NCI-H187 (cell line): ENCODE measurements at regions not wholly inside any gene's neighbourhood (a gene's known extent, or its start where the extent isn't known, plus 50 kb on each side); places are given as distances from the start of the nearest gene placed in this dataset.

Experiments
- DNase-seq, 2 experiments: peaks; one replicate each; lab custom pipeline; 2025; lab: John Stamatoyannopoulos, UW

GRCh38 chr5:143561219-143561618 lies 157.7 kb upstream of the NR3C1 start:
- no peak for DNase-seq

- no peak for DNase-seq
Measured at GRCh38 chr5:143560378-143560777, 156.9 kb upstream of the NR3C1 start.

DNA sequence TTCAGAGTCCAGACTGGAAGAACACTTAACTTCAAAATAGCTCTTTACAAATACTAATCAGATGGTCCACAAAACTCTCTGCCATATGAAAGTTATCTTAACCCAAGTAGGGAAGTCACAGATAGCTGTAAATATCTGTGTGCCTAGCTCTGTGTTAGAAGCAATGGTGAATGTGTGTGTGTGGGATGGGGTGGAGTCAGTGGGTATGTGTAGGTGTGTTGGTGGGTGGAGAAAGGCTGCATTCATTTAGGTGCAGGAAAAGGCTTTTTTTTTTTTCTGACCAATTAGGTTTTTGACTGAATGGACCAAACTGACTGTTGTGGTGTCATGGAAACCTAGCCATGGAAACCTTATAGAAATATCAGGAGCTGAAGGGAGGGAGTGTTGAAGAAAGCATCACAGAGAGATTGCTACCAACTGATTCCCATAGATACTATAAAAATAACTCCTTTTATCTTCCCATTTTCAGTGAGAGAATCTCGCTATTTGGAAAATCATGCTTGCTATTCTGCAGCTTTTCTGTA lies 156.2 kb upstream of the NR3C1 start:
- DNase-seq, result no peak

- DNase-seq, result no peak
Measured at GRCh38 chr5:143558048-143558447, 154.6 kb upstream of the NR3C1 start.

DNA sequence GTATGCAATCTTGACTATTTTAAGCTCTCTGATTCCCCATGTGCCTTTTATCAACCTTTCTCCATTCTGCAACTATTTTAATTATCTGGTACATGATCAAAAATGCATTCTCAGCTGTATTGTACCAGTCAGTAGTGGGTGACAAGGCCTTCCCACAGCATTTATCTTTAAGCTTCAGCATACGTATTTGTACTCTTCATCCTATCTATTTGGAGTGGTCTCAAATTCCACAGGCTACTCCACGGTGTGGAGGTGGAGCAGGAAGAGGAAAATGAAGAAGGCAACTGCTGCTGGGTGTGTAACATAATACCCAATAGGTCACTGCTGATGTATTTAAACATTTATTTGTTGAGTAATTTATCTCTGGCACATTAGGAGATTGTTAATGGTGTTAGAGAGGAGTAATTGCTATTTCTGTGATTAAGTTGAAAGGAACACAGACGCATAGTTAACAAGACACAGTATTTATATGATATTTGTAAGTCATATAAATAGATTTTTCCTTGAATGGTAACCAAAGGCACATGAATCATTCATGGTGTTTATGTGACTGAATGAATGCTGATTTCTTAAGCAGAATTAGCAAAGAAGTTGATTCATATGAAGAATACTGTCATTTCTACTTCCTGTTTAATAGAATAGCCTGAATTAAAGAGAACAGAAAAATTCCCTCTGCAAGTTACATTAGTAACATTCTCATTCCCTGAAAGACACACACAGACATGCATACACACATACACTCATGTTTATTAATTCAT lies 153.8 kb upstream of the NR3C1 start:
- DNase-seq, result no peak

GRCh38 chr5:143554918-143555477 lies 151.5 kb upstream of the NR3C1 start:
- DNase-seq, result no peak

GRCh38 chr5:143554187-143554717 lies 150.8 kb upstream of the NR3C1 start:
- no peak for DNase-seq

DNA sequence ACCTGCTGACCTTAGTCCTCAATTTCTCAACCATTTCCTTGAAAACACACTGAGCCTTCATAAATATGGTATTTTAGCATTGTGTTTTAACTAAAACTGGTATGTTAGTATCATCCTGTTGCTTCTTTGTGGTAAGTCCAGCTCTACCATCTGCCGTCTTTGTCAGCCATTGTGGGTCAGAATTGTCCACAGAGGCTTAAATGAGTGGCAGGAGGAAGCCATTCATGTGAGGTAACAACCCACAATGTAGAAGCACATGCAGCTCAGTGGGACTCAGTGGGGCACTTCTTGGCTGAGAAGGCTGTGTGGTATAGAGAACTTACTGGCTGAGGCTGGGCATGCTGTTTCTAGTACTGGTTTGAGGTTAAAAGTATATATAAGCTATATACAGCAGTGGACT lies 149.2 kb upstream of the NR3C1 start:
- DNase-seq, result no peak

GRCh38 chr5:143551820-143552251 lies 148.3 kb upstream of the NR3C1 start:
- DNase-seq, result no peak

DNA sequence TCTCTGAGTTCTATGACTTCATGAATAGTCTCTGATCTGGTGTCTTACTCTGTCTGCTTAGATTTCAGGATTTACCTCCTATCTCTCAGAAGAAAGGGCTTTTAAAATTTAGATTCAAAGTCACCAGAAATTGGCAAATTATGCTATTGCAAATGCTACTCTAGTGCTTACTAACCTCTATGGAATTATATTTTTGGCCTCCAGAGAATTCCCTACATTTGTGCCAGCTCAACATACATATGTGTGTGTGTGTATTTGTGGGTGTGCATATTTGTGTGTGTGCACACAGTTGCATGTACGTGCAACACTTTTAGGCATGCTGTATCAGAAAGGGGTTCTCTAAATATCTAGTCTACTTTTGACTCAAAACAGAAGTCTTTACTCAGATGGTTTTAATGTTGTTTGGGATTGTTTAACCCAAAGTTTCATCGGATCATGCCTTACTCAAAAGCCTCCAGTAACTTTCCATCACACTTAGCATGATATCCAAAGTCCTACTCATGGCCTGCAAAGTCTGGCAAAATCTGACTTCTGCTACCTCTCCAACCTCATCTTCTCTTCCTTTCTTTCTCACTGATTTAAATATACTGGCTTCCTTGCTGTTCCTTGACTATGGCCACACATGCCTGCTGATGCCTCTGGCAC lies 147.6 kb upstream of the NR3C1 start:
- no peak for DNase-seq

DNA sequence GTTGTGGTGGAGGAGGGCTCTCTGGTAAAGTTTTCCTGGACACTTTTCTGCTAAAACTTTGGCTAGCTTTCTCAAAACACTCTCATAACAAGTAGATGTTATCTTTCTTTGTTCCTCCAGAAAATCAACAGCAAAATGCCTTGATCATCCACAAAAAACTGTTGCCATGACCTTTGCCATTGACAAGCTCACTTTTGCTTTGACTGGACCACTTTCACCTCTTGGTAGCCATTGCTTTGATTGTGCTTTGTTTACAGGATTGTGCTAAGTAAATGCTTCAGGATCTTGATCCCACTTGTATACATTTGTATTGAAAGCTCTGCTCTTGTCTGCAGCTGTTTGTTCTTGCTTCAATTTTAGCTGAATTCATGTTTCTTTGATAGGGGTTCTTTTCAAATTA lies 143.9 kb upstream of the NR3C1 start:
- no peak for DNase-seq

DNA sequence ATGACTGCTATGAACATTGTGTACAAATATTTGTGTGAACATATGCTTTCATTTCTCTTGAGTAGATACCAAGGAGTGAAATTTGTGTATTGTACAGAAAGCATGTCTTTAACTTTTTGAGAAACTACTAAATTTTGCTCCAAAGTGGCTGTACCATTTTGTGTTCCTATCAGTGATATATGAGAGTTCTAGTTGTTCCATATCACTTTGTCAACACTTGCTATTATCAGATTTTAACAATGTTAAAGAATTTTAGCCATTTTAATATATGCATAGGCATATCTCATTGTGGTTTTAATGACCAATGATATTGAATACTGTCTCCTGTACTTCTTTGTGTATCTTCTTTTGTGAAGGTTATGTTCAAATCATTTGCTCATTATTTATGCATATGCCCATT lies 142.9 kb upstream of the NR3C1 start:
- DNase-seq, result no peak

GRCh38 chr5:143544606-143545005 lies 141.1 kb upstream of the NR3C1 start:
- no peak for DNase-seq

DNA sequence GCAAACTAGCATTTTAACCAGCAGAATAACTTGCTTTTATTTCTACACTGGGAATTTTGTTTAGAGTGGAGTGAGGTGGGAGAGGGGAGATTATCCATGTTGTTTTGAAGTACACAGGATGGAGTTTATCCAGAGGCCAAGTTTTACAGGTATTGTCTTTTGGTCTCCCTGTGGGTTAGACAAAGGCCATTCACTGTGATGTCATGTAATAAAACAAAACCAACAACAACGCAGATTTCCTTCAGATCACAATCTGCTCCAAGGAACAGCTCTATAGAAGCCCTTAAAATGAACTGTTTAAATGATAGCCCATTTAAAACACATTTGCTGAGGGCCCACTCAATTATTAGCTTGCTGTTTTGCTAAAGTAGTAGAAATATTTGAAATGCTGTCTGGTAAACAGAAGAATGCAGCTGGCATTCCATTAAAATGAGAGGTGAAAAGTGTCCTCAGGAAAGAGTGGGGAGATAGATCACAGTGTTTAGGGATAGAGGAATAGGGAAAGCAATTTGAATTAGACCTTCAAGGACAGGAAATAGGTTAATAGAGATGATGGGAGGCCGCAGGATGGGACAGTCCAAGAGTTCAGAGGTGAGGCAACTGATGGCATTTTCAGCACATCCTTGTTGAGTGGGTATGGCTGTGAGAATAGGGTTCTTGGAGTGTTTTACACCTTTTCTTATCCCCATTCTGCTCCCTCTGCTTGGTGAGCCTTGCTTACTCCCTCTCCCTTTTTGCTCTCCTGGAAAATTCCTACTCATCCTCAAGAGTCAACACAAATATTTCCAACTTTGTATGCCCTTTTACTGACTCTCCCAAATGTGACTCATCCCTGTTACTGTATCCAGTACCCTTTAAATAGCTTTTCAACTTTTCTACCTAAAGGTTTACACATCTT lies 140.1 kb upstream of the NR3C1 start:
- DNase-seq, result no peak

DNA sequence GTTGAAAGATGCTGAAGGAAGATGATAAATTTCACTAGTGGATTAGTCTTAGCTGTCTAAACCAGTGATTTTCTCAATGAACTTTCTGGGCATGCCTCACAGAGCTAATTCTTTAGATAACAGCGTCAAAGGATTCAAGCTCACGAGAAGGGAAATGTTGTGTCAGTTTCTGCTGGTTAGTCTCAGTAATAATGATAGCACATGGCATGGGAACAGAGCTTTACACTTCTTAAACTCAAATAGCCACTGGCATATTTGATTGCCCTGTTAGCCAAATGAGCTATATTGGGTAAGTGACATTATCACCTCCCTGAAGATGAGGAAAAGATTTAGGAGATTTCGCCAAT lies 139.3 kb upstream of the NR3C1 start:
- no peak for DNase-seq

GRCh38 chr5:143541943-143542797 lies 138.7 kb upstream of the NR3C1 start:
- no peak for DNase-seq

DNA sequence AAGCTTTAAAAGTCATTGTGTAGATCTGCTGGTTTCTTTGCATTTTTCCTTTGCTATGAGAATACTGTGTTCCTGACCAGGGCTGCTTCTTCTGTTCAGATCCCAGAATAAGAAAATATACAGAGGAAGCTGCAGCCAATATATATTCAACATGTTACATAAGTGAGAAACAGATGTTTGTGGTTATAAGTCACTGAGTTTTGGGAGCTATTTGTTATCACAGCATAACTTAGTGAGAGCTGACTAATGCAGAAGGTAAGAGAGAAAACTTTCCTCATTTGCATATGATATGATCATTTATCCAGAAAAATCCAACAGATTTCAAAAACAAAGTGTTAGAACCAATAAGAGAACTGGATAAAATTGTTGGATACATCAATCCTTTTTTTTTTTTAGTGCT lies 136.3 kb upstream of the NR3C1 start:
- DNase-seq, result no peak

- no peak for DNase-seq
Measured at GRCh38 chr5:143537056-143537455, 133.6 kb upstream of the NR3C1 start.

- no peak for DNase-seq
Measured at GRCh38 chr5:143536364-143536763, 132.9 kb upstream of the NR3C1 start.

DNA sequence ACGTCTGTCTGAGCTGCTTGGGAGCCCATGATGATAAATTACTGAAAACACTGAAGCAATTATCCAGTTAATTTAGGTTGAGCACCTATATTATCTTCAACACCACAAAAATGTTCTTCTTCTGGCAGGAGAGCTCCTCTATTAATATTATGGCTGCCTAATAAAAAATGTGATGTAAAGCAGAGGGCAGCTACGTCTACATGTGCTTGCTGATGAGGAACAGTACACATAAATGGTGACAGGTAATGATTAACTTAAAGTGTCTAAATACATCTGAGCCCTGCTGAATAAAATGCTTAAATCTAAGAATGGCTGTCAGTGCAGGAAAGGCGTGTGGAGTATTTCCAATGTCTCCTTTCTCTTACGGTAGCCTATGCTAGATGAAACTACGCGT lies 131.3 kb upstream of the NR3C1 start:
- no peak for DNase-seq
